HL-60/S4 (cell line): ENCODE measurements at regions not wholly inside any gene's neighbourhood (a gene's known extent, or its start where the extent isn't known, plus 50 kb on each side); places are given as distances from the start of the nearest gene placed in this dataset.

Experiments used
- in situ Hi-C: fragments of 300-500 bp; cut with MboI; formaldehyde crosslinking; loops from 2 replicates; pipeline ENCODE4 v1.14.3; 2022; ENCODE audit warnings: low sequenced_read_pairs

DNA sequence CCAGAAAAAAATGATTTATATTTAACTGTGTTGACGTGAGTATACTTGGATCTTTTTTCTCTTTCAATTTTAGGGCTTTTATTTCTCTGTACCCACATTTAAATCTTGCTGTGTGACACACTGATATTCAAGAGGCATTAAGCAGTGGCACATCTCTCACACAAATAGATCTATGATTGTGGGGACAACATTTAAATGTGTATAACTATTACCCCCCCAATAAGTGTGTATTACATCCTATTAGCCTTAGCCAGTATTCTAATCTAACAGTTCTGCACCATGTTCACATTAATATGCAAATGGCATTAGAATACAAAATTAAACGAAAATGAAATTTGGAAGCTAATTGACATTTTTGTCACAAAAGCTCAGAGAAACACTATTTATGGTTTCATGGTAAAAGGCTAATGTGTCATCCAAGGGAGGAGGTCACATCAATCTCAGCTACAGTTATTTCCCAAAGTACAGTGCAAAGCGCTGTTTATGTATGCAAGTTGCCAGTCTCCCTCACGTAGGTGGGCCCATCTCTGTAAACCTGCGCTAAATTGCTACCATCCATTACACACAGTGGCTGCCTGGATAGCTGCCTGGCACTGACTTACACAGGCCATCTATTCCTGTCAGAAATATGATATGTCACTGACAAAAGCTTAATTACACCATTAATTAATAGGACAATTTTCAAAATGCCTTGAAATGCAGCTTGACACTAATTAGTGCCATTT lies 984.7 kb upstream of the PCDH9 start:
- in situ Hi-C loops: no loop called here

- in situ Hi-C loops: no loop called here
These were observed 969.1 kb upstream of the PCDH9 start for GRCh38 chr13:68199271-68199670.

- in situ Hi-C loops: no loop called here
These were observed 960.7 kb upstream of the PCDH9 start for GRCh38 chr13:68190818-68191217.

DNA sequence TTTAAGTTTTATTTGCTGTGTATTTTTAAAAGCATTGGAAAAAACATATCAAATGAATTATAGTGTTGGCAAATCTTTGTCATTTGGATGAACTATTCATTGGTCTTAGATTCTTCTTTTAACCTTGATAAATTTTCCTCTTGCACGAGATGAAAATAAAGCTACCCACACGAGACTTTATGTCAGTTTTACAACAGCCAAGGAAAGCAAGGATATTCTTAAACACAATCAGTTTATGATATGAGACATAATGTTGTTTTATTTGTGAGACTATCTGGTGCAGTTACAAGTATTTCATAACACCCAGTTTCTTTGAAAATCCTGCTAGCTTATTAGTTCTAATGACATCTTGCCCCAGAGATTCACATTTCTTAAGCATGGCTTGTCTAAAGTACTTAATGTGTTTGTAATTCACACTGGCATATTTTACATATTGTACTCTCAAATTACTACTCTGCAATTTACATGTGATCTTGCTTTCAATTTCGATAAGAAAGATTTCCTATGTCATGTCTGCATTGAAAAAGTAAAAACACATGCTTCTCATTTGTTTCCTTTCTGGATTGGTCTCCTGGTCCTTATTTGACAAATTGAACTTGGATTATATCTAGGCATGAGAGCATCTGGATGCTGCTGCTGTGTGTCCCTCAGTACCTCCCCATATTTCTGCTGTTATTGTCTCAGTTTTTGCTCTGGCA lies 955.5 kb upstream of the PCDH9 start:
- in situ Hi-C loops: no loop called here

DNA sequence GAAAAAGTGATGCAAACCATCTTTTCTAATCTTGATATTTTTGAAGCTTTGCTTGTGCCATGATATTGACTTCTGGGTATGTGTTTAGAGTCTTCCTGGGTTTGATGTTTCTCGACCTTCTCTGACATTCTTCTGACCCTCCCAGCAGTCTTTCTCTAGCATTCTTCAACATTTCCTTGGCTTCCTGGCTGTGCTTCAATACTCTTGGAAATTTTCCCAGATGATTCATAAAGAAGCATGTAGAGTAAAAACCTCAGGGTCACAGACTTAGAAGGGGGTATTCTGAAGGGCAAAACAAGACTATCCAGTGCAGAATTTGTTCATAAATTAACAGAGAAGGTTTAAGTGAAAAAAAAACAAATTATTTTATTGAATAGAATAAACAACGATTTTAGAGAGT lies 946.3 kb upstream of the PCDH9 start:
- in situ Hi-C loops: no loop called here

GRCh38 chr13:68174893-68175292 lies 944.8 kb upstream of the PCDH9 start:
- in situ Hi-C loops: no loop called here

DNA sequence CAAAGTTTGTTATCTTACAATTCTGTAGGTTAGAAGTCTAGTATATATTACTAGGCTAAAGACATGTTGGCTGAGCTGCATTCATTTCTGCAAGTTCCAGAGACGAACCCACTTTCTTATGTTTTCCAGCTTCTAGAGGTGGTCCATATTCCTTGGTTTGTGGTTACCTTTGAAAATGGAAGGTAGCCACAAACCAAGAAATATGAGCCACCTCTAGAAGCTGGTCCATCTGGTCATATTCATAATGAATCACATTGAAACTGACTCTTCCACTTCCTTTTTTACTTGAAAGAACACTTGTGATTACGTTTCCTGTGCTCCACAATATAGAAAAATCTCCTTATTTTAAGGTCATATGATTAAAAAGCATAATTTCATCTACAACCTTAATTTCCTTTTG lies 943.0 kb upstream of the PCDH9 start:
- in situ Hi-C loops: no loop called here

DNA sequence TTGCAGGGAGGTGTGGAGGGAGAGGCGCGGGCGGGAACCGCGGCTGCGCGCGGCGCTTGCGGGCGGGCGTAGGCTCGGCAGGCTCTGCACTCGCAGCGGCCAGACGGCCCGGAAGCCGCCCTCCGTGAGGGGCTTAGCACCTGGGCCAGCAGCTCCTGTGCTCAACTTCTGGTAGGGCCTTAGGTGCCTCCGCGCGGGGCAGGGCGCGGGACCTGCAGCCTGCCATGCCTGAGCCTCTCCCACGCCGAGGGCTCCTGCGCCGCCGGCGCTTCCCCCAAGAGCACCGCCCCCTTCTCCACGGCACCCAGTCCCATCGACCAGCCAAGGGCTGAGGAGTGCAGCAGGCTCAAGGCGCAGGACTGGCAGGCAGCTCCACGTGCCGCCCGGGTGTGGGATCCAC lies 940.8 kb upstream of the PCDH9 start:
- in situ Hi-C loops: no loop called here

DNA sequence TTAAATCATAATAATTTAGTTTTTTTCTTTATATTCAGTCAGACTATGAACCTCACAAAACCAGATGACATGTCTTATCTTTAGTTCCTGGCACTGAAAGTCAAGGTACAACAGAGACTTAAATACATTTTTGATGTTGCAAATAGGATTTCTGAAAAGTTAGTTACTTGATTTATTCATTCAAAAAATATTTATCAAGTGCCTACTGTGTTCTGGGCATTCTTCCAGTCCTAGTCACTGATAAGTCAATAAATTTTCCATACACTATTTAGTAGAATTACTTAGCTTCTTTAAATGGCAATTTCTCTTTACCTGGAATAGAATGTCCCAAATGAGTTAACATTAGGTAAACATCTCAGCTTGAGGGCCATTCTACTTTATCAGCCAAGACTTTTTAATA lies 938.3 kb upstream of the PCDH9 start:
- in situ Hi-C loops: no loop called here

- in situ Hi-C loops: no loop called here
These were observed 930.3 kb upstream of the PCDH9 start for GRCh38 chr13:68160466-68160865.

DNA sequence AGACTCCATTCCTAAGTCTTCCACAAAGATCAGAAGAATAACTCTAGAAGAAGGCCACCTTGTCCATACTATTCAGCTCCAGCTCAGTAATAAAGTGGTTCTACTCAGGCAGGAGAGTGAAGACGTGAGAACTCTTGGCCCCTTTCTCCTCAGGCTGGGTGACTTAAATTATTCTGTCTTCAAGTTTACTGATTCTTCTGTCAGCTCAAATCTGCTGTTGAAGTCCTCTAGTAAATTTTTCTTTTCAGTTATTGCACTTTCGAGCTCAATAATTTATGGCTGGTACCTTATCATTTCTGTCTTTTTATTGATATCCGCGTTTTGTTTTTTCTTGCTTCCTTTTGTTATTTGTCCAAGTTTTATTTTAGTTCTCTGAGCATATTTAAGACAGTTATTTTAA lies 922.3 kb upstream of the PCDH9 start:
- in situ Hi-C loops: no loop called here

- in situ Hi-C loops: no loop called here
These were observed 915.7 kb upstream of the PCDH9 start for GRCh38 chr13:68145852-68146251.

- in situ Hi-C loops: no loop called here
These were observed 898.3 kb upstream of the PCDH9 start for GRCh38 chr13:68128297-68128915.

GRCh38 chr13:68125087-68125480 lies 894.9 kb upstream of the PCDH9 start:
- in situ Hi-C loops: no loop called here

- in situ Hi-C loops: no loop called here
These were observed 894.4 kb upstream of the PCDH9 start for GRCh38 chr13:68124437-68125086.

DNA sequence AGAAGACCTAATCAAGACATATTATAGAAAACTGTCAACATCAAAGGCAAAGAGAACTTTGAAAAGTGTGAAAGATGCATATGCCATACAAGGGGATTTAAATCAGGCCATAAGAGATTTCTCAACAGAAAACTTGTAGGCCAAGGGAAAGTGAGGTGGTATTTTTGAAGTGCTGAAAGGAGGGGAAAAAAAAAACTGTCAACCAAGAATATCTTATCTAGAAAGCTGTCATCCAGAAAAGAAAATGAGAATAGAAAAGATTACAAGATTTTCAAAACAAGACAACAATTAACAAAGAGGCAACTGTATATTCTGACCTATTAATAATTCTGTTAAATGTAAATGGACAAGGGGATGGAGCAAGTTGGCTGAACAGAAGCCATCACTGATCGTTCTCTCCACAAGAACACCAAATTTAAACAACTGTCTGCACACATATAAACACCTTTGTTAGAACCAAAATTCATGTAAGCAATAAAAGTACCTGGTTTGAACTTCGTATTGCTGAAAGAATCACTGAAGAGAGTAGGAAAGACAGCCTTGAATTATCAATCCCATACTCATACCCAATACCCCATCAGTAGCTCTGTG lies 880.1 kb upstream of the PCDH9 start:
- in situ Hi-C loops: no loop called here

- in situ Hi-C loops: no loop called here
These were observed 877.5 kb upstream of the PCDH9 start for GRCh38 chr13:68107667-68108066.

GRCh38 chr13:68099631-68100030 lies 869.5 kb upstream of the PCDH9 start:
- in situ Hi-C loops: no loop called here

DNA sequence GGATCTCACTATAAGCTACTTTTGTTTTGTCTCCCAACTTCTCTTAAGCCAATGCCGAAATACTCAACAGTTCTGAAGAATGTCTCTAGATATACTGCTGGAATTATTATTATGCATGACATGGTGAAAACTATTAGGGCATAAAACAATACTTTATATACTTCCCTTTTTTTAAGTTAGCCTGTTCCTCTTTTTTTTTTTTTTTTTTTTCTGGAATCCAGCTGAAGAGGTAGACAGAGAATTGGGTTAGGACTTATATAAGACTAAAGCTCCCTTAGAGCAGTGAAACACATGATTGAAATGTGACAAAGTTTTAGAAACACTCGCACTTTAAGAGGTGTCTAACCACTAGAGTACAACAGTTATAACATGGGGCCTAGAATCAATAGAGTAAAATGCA lies 850.9 kb upstream of the PCDH9 start:
- in situ Hi-C loops: no loop called here

DNA sequence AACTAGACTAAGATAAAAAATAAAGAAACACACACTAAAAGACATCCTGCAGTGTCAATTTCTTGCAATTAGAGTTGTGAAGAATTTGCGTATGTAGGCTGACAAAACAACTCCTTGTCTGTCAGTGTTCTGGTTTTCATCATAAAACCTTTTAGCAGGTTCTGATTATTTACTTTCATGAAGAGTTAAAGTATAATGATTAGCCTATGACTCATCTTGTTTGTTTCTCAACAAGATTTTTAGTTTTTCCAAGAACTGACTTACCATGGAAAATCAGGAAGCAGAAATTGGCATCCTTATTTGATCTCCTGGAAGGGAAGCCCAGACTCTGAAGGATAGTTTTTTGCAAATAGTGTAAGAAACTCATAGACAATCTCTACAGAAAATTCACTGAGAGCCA lies 848.7 kb upstream of the PCDH9 start:
- in situ Hi-C loops: no loop called here

DNA sequence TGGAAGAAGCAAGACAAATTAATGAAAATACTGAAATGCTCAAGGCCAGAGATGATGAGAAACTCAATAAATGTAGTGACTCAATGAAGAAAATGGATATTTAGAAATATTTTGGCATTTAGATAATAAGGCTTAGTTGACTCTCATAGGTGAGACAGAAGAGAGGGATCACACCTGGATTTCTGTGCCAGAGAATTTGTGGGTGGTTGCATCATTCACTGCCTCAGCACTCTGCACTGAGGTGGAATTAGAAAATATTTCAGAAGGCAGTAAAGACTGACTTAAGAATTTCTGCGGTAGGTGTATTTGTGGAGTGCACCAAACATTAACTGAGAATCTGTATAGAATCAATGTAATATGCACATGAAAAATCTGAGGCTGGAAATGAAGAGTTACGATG lies 848.3 kb upstream of the PCDH9 start:
- in situ Hi-C loops: no loop called here
